DND-41 (cell line): ENCODE measurements at regions not wholly inside any gene's neighbourhood (a gene's known extent, or its start where the extent isn't known, plus 50 kb on each side); places are given as distances from the start of the nearest gene placed in this dataset.

Experiments used
- EZH2 ChIP-seq: IDR thresholded peaks from 3 replicates; pipeline ENCODE4 v1.6.1; 2012; ENCODE audit warnings: borderline replicate concordance, low read depth, mild to moderate bottlenecking, moderate library complexity, low read length, inconsistent platforms; ENCODE audit not compliant: severe bottlenecking
- TF ChIP-seq, protein P1 (sequence below): IDR thresholded peaks from 2 replicates; pipeline ENCODE4 v1.5.1; 2012; ENCODE audit warnings: borderline replicate concordance, low read length, moderate library complexity, mild to moderate bottlenecking; ENCODE audit not compliant: poor library complexity, severe bottlenecking; ENCODE audit errors: extremely low read depth

DNA sequence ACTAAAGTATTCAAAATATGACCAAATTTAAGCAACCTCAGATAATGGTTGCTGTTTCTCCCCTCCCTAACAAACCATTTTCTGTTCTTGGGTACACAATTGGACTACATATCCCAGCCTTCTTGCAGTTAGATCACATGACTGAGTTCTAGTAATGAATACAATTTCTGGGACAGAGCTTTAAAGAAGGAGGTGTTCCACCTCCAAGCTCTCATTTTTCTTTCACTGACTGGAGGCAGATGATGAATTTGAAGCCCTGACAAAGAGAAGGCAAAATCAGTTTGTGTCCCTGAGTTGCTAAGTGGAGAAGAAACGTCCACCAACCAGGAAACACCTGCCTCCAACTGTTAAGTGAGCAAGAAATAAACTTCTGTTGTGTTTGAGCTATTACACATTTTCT is 117.2 kb downstream of the LCA5 start:
- TF ChIP-seq, protein P1, sequence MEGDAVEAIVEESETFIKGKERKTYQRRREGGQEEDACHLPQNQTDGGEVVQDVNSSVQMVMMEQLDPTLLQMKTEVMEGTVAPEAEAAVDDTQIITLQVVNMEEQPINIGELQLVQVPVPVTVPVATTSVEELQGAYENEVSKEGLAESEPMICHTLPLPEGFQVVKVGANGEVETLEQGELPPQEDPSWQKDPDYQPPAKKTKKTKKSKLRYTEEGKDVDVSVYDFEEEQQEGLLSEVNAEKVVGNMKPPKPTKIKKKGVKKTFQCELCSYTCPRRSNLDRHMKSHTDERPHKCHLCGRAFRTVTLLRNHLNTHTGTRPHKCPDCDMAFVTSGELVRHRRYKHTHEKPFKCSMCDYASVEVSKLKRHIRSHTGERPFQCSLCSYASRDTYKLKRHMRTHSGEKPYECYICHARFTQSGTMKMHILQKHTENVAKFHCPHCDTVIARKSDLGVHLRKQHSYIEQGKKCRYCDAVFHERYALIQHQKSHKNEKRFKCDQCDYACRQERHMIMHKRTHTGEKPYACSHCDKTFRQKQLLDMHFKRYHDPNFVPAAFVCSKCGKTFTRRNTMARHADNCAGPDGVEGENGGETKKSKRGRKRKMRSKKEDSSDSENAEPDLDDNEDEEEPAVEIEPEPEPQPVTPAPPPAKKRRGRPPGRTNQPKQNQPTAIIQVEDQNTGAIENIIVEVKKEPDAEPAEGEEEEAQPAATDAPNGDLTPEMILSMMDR: no peak
- no peak for TF ChIP-seq EZH2
